ENCODE measurements at regions not wholly inside any gene's neighbourhood (a gene's known extent, or its start where the extent isn't known, plus 50 kb on each side); places are given as distances from the start of the nearest gene placed in this dataset.

DNA sequence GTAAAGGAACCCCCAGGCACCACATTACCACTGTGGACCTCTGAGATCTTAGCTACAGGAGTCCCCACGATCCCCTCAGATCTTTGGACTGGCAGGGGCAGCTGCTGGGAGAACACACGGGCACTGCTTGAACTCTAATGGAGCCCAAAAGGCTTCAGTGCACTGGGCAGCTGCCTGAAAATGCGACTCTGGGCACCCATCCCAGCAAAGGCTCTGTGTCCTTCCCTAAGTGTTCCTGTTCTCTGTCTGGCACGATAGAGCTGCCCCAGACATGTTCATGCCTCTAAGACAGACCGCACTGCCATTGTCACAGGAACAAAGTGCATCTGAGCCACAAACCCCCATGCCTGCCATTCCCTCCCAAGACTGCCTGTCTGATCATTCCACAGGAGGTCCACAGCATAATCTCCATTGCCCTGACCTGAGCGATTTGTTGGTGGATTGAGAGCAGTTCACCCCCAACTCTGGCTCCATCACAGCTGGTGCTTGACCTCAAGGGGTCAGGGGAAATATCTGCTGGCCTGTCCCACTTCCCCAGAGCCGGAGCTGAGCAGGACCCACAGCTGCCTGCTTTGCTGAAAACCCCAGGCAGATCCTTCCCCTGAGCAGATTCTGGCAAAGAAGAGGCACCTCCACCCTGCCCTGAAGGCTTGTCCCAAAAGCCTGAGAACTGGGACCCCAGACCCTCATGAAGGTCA lies 436.0 kb upstream of the INTU start:
- WGBS, result 50% methylated on average over 5 of the region's 7 CpGs
- DNase-seq (ENCODE audit: low spot score in 2 of 2), result no peak
- no peak for TF ChIP-seq POLR2AphosphoS5 (IDR thresholded peaks at IDR 0.05)
- TF ChIP-seq, protein P1, sequence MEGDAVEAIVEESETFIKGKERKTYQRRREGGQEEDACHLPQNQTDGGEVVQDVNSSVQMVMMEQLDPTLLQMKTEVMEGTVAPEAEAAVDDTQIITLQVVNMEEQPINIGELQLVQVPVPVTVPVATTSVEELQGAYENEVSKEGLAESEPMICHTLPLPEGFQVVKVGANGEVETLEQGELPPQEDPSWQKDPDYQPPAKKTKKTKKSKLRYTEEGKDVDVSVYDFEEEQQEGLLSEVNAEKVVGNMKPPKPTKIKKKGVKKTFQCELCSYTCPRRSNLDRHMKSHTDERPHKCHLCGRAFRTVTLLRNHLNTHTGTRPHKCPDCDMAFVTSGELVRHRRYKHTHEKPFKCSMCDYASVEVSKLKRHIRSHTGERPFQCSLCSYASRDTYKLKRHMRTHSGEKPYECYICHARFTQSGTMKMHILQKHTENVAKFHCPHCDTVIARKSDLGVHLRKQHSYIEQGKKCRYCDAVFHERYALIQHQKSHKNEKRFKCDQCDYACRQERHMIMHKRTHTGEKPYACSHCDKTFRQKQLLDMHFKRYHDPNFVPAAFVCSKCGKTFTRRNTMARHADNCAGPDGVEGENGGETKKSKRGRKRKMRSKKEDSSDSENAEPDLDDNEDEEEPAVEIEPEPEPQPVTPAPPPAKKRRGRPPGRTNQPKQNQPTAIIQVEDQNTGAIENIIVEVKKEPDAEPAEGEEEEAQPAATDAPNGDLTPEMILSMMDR (IDR thresholded peaks at IDR 0.05), result no peak
- no peak for TF ChIP-seq POLR2A (IDR thresholded peaks at IDR 0.05)
- no peak for TF ChIP-seq EP300 (IDR thresholded peaks at IDR 0.05)

DNA sequence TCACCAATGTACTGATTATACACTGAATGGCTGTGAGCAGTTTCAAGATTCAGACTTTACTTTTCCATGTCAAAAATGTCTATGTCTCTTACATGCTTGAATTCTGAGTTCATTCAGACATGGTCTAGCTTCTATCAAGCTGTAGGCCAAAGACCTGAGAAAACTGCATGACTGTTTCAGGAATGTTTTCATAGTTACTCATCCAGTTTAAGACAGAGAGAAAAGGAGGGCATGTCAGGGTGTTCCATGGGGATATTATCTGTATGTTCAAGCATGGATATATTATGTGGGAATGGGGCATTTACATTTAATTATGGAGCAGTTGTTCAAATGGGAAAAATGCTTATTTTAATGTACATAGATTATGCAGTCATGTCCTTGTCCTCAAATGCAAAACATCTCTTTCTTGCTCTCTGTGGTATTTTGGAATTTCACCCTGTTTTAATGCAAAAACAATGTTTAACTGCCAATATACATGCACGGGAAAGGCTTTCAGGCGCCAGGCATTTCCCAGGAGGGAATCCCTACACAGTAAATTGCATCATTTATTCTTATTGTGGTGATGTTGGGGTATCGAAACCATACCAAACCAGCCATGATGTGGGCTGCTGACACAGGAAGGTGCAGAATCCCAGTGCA lies 429.1 kb upstream of the INTU start:
- H3K27ac ChIP-seq, result no peak overlapping the region
- no peaks in the 10 kb centered on the region for H3K4me1 ChIP-seq
- H3K36me3 ChIP-seq, result no peaks in the 10 kb centered on the region
- TF ChIP-seq EP300 (IDR thresholded peaks at IDR 0.05) (no peak), POLR2AphosphoS5 (IDR thresholded peaks at IDR 0.05) (no peak), POLR2A (IDR thresholded peaks at IDR 0.05) (no peak)
- TF ChIP-seq, protein P1 (IDR thresholded peaks at IDR 0.05), result no peak
- H3K27me3 ChIP-seq, result no peaks in the 10 kb centered on the region
- no peak for DNase-seq (ENCODE audit: low spot score in 2 of 2)
- no peaks in the 10 kb centered on the region for H3K9me3 ChIP-seq
- WGBS, result 81% methylated on average over 3 of the region's 3 CpGs
- no peak overlapping the region for H3K4me3 ChIP-seq

More for the DNA sequence above, 436.0 kb upstream of the INTU start:
- no peak overlapping the region for H3K27ac ChIP-seq
- H3K36me3 ChIP-seq, result no peaks in the 10 kb centered on the region
- H3K4me3 ChIP-seq, result no peak overlapping the region
- H3K9me3 ChIP-seq, result no peaks in the 10 kb centered on the region
- no peaks in the 10 kb centered on the region for H3K4me1 ChIP-seq
- H3K27me3 ChIP-seq, result no peaks in the 10 kb centered on the region

DNA sequence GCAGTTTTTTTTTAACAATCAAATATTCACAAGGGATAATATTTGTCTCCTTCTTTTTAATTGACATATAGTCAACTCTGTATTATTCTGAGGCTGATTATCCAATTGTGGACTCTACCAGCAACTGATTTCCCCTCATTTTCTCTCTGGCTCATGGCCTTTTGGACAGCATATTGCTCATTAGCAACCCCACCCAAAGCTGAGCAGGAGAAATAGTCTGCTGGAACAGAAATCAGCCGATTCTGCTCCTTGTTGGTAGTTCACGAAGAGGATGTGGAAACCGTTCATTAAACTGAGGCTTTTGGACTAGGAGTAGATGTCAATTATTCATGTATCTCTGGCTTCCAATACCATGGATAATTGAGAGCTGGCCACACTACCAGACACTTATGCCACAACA lies 428.4 kb upstream of the INTU start:
- Histone ChIP-seq H3K4me1 (no peaks in the 10 kb centered on the region), H3K27me3 (no peaks in the 10 kb centered on the region), H3K4me3 (no peak overlapping the region), H3K27ac (no peak overlapping the region), H3K36me3 (no peaks in the 10 kb centered on the region), H3K9me3 (no peaks in the 10 kb centered on the region)
- TF ChIP-seq POLR2A (IDR thresholded peaks at IDR 0.05) (no peak), EP300 (IDR thresholded peaks at IDR 0.05) (no peak), POLR2AphosphoS5 (IDR thresholded peaks at IDR 0.05) (no peak)
- TF ChIP-seq, protein P1 (IDR thresholded peaks at IDR 0.05), result no peak
- DNase-seq (ENCODE audit: low spot score in 2 of 2), result no peak
- WGBS, result 42% methylated on average over 3 of the region's 3 CpGs

DNA sequence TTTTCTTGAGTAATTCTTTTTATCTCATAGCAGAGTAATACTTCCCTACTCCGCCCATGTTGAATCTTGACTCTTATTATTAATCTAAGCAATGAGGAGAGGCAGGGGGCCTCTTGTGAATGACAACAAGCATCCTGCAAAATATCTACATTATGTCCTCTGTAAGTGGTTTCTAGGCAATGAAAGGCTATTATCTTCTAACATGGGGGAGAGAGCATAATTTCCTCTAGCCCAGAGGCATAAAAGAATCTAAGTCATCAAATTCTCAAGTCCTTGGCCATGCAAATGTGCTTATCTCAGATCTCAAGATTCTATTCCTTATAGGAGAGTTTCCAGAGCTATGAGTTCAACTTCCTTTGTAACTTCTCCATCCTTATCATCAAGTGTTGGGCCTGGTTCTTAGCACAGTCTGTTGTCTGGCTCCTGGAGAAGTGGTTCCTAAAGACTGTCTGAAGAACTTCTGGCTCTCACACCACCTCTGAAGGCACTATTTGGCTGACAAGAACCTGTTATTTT lies 423.1 kb upstream of the INTU start:
- Histone ChIP-seq H3K9me3 (no peaks in the 10 kb centered on the region), H3K36me3 (no peaks in the 10 kb centered on the region), H3K4me1 (peaks cover 23% of the 10 kb centered on the region), H3K27ac (no peak overlapping the region), H3K4me3 (no peak overlapping the region), H3K27me3 (no peaks in the 10 kb centered on the region)
- 91% methylated on average over 1 of the region's 1 CpG for WGBS
- TF ChIP-seq POLR2A (IDR thresholded peaks at IDR 0.05) (no peak), POLR2AphosphoS5 (IDR thresholded peaks at IDR 0.05) (no peak), EP300 (IDR thresholded peaks at IDR 0.05) (no peak)
- TF ChIP-seq, protein P1 (IDR thresholded peaks at IDR 0.05), result no peak
- DNase-seq (ENCODE audit: low spot score in 2 of 2), result no peak

DNA sequence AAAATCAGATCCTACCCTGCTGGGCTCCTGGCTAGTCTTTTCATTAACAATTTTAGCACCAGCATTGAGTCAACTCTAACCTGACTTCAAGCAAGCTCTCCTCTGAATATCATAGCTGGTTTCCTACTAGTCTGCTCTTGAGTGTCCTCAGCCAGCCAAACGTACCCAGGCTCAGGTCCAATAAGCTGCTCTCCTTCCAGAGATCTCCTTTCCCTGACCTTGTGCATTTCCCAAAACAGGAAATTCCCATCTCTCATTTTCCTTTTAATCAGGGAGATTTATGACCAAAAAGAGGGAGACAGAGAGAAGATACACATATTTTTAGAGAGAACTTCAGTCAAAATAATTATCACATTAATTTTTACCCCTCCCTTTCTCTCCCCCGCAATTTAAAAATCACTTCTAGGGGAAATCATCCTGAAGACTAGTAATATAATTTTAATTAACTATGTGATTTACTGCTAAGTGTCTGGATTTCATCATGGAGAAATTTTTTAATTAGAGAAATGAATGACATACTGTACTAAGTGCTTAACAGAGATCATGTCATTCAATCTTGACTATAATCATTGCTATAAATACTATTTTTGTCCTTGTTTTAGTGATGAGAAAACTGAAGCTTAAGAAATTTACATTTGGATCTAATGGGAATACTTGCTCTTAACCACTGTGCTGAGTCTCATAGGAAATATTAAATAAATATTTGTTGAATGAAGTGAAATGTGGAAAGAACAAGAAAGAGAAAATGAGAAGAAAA lies 421.7 kb upstream of the INTU start:
- peak overlapping the region; percentile 54 for H3K27ac ChIP-seq
- H3K4me3 ChIP-seq, result no peak overlapping the region
- H3K27me3 ChIP-seq, result no peaks in the 10 kb centered on the region
- WGBS, result 23% methylated on average over 2 of the region's 2 CpGs
- TF ChIP-seq POLR2A (IDR thresholded peaks at IDR 0.05) (no peak), POLR2AphosphoS5 (IDR thresholded peaks at IDR 0.05) (no peak), EP300 (IDR thresholded peaks at IDR 0.05) (no peak)
- TF ChIP-seq, protein P1 (IDR thresholded peaks at IDR 0.05), result no peak
- no peak for DNase-seq (ENCODE audit: low spot score in 2 of 2)
- no peaks in the 10 kb centered on the region for H3K9me3 ChIP-seq
- no peaks in the 10 kb centered on the region for H3K36me3 ChIP-seq
- H3K4me1 ChIP-seq, result peaks cover 23% of the 10 kb centered on the region

All from suprapubic skin (tissue), 4 donors.